ENCODE measurements at regions not wholly inside any gene's neighbourhood (a gene's known extent, or its start where the extent isn't known, plus 50 kb on each side); places are given as distances from the start of the nearest gene placed in this dataset.

GRCh38 chrX:134713618-134714107 is 55.4 kb upstream of the PLAC1 start:
- TF ChIP-seq, protein P1, sequence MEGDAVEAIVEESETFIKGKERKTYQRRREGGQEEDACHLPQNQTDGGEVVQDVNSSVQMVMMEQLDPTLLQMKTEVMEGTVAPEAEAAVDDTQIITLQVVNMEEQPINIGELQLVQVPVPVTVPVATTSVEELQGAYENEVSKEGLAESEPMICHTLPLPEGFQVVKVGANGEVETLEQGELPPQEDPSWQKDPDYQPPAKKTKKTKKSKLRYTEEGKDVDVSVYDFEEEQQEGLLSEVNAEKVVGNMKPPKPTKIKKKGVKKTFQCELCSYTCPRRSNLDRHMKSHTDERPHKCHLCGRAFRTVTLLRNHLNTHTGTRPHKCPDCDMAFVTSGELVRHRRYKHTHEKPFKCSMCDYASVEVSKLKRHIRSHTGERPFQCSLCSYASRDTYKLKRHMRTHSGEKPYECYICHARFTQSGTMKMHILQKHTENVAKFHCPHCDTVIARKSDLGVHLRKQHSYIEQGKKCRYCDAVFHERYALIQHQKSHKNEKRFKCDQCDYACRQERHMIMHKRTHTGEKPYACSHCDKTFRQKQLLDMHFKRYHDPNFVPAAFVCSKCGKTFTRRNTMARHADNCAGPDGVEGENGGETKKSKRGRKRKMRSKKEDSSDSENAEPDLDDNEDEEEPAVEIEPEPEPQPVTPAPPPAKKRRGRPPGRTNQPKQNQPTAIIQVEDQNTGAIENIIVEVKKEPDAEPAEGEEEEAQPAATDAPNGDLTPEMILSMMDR (IDR thresholded peaks at IDR 0.05): no peak
- intact Hi-C loops (cut with micrococcal nuclease): no loop called here
- DNase-seq (no peak), ATAC-seq (ENCODE audit: low read depth) (no peak)
- H3K4me3 Mint-ChIP-seq: no peak overlapping the region
- H3K27me3 Mint-ChIP-seq: no peaks in the 10 kb centered on the region
- H3K9me3 Mint-ChIP-seq: no peaks in the 10 kb centered on the region
- no peaks in the 10 kb centered on the region for H3K36me3 Mint-ChIP-seq (ENCODE audit: low read depth)
- H3K27ac Mint-ChIP-seq: no peak overlapping the region
- CTCF ChIA-PET: no interaction called here
- no peaks in the 10 kb centered on the region for H3K4me1 Mint-ChIP-seq
- POLR2A ChIA-PET: no interaction called here

DNA sequence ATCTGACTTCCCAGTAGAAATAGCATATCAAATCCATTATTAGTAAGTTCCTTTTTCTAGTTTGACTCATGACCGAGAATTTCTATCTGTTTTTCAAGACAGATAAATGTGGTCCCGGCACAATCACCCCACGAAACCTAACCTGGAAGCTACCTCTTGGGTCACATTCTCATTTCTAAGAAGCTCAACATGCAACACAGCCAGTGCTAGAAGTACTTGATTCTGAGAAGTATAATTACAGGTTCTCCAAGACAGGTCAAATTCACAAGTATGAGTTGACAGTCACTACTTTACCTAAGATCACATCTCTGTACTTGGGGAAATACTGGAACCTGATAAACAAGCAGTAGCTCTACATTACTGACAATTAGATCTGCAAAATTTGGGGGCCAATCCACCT is 54.0 kb upstream of the PLAC1 start:
- no peak for ATAC-seq (ENCODE audit: low read depth)

DNA sequence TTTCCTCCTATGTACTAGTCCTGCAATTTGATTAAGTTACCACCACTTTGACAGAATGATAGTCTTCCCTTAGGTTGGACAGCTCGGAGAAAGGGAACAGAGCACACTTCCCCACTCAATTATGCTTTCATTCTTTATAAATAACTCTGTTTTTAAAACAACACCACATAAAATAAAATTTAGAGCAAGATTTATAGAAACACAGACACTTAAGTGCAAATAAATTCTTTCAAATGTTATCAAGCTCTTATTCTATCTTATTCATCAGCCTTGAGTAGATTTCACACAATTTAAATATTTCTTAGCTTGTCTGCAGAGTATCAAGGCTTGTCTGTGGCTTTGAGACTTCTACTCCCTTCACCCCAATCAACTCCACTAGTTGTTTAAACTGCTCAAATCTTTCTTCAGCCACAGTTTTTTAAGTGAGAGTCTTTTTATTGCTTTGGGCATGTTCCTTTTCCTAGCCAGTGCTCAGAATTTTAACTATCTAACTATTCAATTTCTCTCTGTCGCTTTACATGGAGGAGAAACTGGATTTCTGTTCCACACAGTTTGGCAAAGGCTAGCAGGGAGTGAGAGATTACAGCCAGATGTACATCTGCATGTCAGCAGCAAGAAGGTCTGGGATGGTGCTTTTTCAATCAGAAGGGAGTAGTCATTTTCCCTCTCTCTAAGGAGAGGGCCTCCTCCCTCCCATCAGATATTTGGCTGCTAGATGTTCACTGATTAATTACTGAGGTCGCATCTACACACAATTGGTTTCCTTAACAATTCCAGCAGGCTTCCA is 53.1 kb upstream of the PLAC1 start:
- no peak overlapping the region for H3K4me3 Mint-ChIP-seq
- no peaks in the 10 kb centered on the region for H3K36me3 Mint-ChIP-seq (ENCODE audit: low read depth)
- no peaks in the 10 kb centered on the region for H3K9me3 Mint-ChIP-seq
- no peaks in the 10 kb centered on the region for H3K27me3 Mint-ChIP-seq
- ChIA-PET CTCF (no interaction called here), POLR2A (no interaction called here)
- TF ChIP-seq, protein P1 (IDR thresholded peaks at IDR 0.05): no peak
- H3K4me1 Mint-ChIP-seq: no peaks in the 10 kb centered on the region
- ATAC-seq (ENCODE audit: low read depth) (no peak), DNase-seq (no peak)
- H3K27ac Mint-ChIP-seq: no peak overlapping the region
- intact Hi-C loops (cut with micrococcal nuclease): no loop called here

More for the DNA sequence above, 54.0 kb upstream of the PLAC1 start:
- DNase-seq: no peak
- Mint-ChIP-seq H3K27me3 (no peaks in the 10 kb centered on the region), H3K27ac (no peak overlapping the region), H3K4me1 (no peaks in the 10 kb centered on the region), H3K9me3 (no peaks in the 10 kb centered on the region), H3K4me3 (no peak overlapping the region), H3K36me3 (ENCODE audit: low read depth) (no peaks in the 10 kb centered on the region)
- TF ChIP-seq, protein P1 (IDR thresholded peaks at IDR 0.05): no peak
- CTCF ChIA-PET: no interaction called here
- intact Hi-C loops (cut with micrococcal nuclease): no loop called here
- POLR2A ChIA-PET: no interaction called here

All from activated B cell treated with CpG ODN at 0.5 μM for 24 hours (primary cell).